ENCODE measurements at regions not wholly inside any gene's neighbourhood (a gene's known extent, or its start where the extent isn't known, plus 50 kb on each side); places are given as distances from the start of the nearest gene placed in this dataset.

DNA sequence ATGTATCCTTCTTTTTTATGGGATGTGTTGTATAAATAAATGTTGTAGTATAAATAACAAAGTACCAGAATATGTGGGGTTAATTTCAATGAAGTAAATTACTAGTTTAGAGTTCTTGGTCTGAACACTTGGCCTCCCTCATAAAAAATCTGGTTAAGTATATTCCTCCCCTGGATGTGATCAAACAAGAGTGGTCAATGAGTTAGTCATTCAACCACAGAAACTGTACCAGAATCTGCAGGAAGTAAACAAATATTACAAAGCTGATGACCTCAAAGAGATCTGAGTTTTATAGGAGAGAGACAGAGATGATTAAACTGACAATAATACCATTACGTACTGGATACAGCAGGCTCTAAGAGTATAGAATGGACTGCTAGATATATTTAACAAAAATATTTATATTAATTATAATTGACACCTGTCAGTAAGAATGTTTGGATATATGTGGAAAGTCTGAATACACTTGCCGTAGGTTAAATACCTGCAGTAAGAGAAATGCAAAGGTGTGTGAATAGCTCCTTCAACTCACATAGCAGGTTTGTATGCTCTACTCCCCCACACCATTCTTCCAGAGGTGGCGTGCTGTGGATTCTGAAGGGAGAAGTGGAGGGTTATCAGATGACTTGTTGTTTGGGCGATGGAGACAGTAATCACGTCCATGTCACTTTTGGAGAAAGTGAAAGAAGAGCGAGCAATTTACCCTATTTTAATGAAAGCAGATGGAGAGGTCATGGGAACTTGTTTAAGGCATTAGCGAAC is 108.3 kb upstream of the LRATD1 start:
- Mint-ChIP-seq H3K4me1 (ENCODE audit: low read depth) (no peaks in the 10 kb centered on the region), H3K36me3 (ENCODE audit: low read depth) (no peaks in the 10 kb centered on the region), H3K27me3 (ENCODE audit: low read depth) (no peaks in the 10 kb centered on the region), H3K4me3 (ENCODE audit: low read depth) (no peak overlapping the region), H3K9me3 (peaks cover 7% of the 10 kb centered on the region), H3K27ac (no peak overlapping the region)
- intact Hi-C loops (cut with micrococcal nuclease) = no loop called here
- no peak for DNase-seq (ENCODE audit: low spot score)

- Mint-ChIP-seq H3K4me3 (ENCODE audit: low read depth) (no peak overlapping the region), H3K4me1 (ENCODE audit: low read depth) (no peaks in the 10 kb centered on the region), H3K9me3 (peaks cover 3% of the 10 kb centered on the region), H3K27ac (no peak overlapping the region), H3K36me3 (ENCODE audit: low read depth) (no peaks in the 10 kb centered on the region), H3K27me3 (ENCODE audit: low read depth) (no peaks in the 10 kb centered on the region)
- intact Hi-C loops (cut with micrococcal nuclease) = no loop called here
- DNase-seq (ENCODE audit: low spot score) = no peak
These were observed 107.8 kb upstream of the LRATD1 start for GRCh38 chr2:14524803-14525080.

- H3K4me1 Mint-ChIP-seq (ENCODE audit: low read depth) = no peaks in the 10 kb centered on the region
- no peaks in the 10 kb centered on the region for H3K36me3 Mint-ChIP-seq (ENCODE audit: low read depth)
- H3K27ac Mint-ChIP-seq = no peak overlapping the region
- no peaks in the 10 kb centered on the region for H3K27me3 Mint-ChIP-seq (ENCODE audit: low read depth)
- DNase-seq (ENCODE audit: low spot score) = no peak
- no peak overlapping the region for H3K4me3 Mint-ChIP-seq (ENCODE audit: low read depth)
- no peaks in the 10 kb centered on the region for H3K9me3 Mint-ChIP-seq
- intact Hi-C loops (cut with micrococcal nuclease) = no loop called here
These were observed 102.0 kb upstream of the LRATD1 start for GRCh38 chr2:14530506-14530905.

DNA sequence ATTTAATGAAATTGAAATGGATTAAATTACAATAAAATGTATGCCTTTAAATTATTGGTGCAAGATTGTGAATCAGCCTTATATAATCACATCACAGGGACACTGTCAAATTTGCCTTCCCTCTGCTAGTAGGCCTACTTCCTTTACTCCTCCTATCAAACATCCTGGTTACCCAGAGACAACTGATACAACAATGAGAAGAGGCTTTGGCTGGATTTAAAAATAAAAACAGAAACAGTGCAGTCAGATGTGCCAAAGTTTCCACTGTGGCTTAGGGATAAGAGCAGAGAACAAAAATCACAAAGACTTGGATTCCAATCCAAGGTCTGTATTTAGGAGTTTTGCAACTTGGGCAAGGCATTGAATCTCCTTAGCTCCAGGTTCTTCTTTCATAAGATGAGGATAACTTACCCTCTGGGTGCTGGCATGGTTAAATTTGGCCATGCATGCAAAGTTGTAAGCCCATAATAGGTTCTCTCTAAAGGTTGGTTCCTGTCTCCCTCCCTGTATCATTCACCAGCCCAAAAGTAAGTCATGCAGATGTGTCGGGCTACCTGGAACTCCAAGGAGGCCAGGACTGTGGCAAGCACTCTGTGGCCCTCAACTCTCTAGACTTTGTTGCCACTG is 99.3 kb upstream of the LRATD1 start:
- Mint-ChIP-seq H3K36me3 (ENCODE audit: low read depth) (no peaks in the 10 kb centered on the region), H3K27me3 (ENCODE audit: low read depth) (no peaks in the 10 kb centered on the region), H3K4me1 (ENCODE audit: low read depth) (no peaks in the 10 kb centered on the region), H3K4me3 (ENCODE audit: low read depth) (no peak overlapping the region), H3K27ac (no peak overlapping the region), H3K9me3 (peaks cover 7% of the 10 kb centered on the region)
- intact Hi-C loops (cut with micrococcal nuclease) = no loop called here
- DNase-seq (ENCODE audit: low spot score) = no peak

DNA sequence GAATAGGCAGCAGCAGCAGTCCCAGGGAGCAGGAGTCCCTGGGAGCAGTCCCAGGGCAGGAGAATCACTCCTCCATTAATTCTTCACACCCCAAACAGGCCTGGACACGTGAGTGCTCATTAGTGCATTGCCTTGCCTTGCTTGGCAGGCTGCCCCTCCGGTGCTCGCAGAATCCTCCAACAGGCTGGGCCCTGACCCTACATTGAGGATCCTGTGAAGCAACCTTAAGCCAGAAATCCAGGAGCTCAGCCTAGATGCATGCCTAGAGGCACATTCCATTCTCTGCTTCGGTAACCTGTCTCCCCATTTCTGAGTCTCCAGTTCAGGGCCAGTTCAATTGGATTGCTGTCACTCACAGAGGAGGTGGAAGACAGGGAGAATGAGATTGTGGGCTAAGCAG is 97.4 kb upstream of the LRATD1 start:
- DNase-seq (ENCODE audit: low spot score) = no peak
- intact Hi-C loops (cut with micrococcal nuclease) = no loop called here
- peaks cover 7% of the 10 kb centered on the region for H3K9me3 Mint-ChIP-seq
- H3K36me3 Mint-ChIP-seq (ENCODE audit: low read depth) = no peaks in the 10 kb centered on the region
- no peak overlapping the region for H3K27ac Mint-ChIP-seq
- H3K27me3 Mint-ChIP-seq (ENCODE audit: low read depth) = no peaks in the 10 kb centered on the region
- no peak overlapping the region for H3K4me3 Mint-ChIP-seq (ENCODE audit: low read depth)
- no peaks in the 10 kb centered on the region for H3K4me1 Mint-ChIP-seq (ENCODE audit: low read depth)

DNA sequence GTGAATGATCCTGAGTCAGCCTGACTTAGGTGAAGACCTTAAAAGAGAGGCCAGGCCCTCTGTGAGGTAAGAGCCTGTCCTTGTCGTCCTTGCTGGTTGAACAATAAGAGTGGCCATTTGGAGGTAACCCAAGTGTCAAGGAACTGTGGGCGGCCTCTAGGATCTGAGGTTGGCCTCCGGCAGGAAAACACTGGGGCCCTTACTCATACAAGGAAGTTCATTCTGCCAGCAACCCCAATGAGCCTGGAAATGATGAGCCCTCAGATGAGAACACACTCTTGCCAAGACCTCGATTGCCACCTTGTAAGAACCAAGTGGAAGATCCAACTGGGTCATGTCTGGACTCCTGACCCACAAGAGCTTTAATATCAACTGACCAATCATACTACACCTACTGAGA is 95.5 kb upstream of the LRATD1 start:
- peaks cover 10% of the 10 kb centered on the region for H3K9me3 Mint-ChIP-seq
- no peak for DNase-seq (ENCODE audit: low spot score)
- intact Hi-C loops (cut with micrococcal nuclease) = no loop called here
- no peak overlapping the region for H3K27ac Mint-ChIP-seq
- H3K4me3 Mint-ChIP-seq (ENCODE audit: low read depth) = no peak overlapping the region
- no peaks in the 10 kb centered on the region for H3K27me3 Mint-ChIP-seq (ENCODE audit: low read depth)
- no peaks in the 10 kb centered on the region for H3K36me3 Mint-ChIP-seq (ENCODE audit: low read depth)
- H3K4me1 Mint-ChIP-seq (ENCODE audit: low read depth) = no peaks in the 10 kb centered on the region

DNA sequence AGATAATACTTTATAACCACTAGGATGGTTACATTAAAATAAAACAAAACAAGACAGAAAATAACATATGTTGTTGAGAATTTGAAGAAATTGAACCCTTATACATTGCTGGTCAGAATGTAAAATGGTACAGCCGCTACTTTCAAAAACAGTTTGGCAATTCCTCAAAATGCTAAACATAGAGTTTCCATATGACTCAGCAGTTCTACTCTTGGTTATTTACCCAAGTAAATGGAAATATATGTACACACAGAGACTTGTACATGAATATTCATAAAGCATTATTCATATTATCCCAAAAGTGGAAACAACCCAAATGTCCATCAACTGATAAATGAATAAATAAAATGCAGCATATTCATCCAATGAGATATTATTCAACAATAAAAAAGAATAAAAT is 92.5 kb upstream of the LRATD1 start:
- H3K27me3 Mint-ChIP-seq (ENCODE audit: low read depth) = no peaks in the 10 kb centered on the region
- intact Hi-C loops (cut with micrococcal nuclease) = no loop called here
- no peaks in the 10 kb centered on the region for H3K36me3 Mint-ChIP-seq (ENCODE audit: low read depth)

DNA sequence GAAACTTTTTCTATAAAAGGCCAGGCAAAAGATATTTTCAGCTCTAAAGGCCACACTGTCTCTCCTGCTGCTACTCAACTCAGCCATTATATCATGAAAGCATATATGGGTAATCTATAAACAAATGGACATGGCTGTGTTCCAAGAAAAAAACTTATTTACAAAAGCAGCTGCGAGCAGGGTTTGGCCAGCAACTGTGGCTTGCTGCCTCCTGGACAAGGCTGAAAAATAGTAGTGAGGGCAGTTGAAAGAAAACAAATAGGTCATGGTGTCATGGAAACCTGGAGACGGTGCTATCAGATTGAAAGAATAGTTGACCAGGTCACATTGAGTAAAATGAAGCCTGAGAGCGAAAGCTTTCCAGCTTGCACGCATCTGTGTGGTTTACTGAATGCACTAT is 89.2 kb upstream of the LRATD1 start:
- Mint-ChIP-seq H3K36me3 (ENCODE audit: low read depth) (no peaks in the 10 kb centered on the region), H3K27ac (no peak overlapping the region), H3K9me3 (peaks cover 3% of the 10 kb centered on the region), H3K4me1 (ENCODE audit: low read depth) (no peaks in the 10 kb centered on the region), H3K27me3 (ENCODE audit: low read depth) (no peaks in the 10 kb centered on the region), H3K4me3 (ENCODE audit: low read depth) (no peak overlapping the region)
- intact Hi-C loops (cut with micrococcal nuclease) = no loop called here
- DNase-seq (ENCODE audit: low spot score) = no peak

More for the DNA sequence above, 92.5 kb upstream of the LRATD1 start:
- DNase-seq (ENCODE audit: low spot score) = no peak
- Mint-ChIP-seq H3K4me1 (ENCODE audit: low read depth) (no peaks in the 10 kb centered on the region), H3K9me3 (peaks cover 10% of the 10 kb centered on the region), H3K4me3 (ENCODE audit: low read depth) (no peak overlapping the region), H3K27ac (no peak overlapping the region)

- intact Hi-C loops (cut with micrococcal nuclease) = no loop called here
- H3K4me3 Mint-ChIP-seq (ENCODE audit: low read depth) = no peak overlapping the region
- H3K4me1 Mint-ChIP-seq (ENCODE audit: low read depth) = no peaks in the 10 kb centered on the region
- DNase-seq (ENCODE audit: low spot score) = no peak
- no peaks in the 10 kb centered on the region for H3K27me3 Mint-ChIP-seq (ENCODE audit: low read depth)
- no peak overlapping the region for H3K27ac Mint-ChIP-seq
- H3K36me3 Mint-ChIP-seq (ENCODE audit: low read depth) = no peaks in the 10 kb centered on the region
- H3K9me3 Mint-ChIP-seq = peaks cover 3% of the 10 kb centered on the region
These were observed 88.3 kb upstream of the LRATD1 start for GRCh38 chr2:14544247-14544646.

DNA sequence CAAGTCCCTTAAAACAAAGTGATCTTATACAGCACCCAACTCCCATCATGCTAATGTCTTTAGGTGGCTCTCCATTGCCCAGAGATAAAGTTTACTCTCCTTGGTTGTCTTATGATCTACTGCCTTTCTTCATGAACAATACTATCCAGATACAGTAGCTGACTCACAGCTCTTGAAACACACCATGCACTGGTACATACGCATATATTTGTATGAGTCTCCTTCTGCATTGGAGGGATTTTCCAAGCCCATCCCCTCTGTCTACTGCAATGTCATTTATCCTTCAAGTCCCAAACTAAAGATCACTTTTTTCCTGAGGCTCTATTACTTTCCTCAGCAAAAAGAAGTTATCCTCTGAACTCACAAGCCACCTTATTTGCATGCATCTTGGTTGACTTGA is 84.7 kb upstream of the LRATD1 start:
- intact Hi-C loops (cut with micrococcal nuclease) = no loop called here
- Mint-ChIP-seq H3K4me3 (ENCODE audit: low read depth) (no peak overlapping the region), H3K4me1 (ENCODE audit: low read depth) (no peaks in the 10 kb centered on the region), H3K9me3 (no peaks in the 10 kb centered on the region), H3K27me3 (ENCODE audit: low read depth) (no peaks in the 10 kb centered on the region), H3K36me3 (ENCODE audit: low read depth) (no peaks in the 10 kb centered on the region), H3K27ac (no peak overlapping the region)
- DNase-seq (ENCODE audit: low spot score) = no peak

GRCh38 chr2:14550658-14551057 is 81.9 kb upstream of the LRATD1 start:
- Mint-ChIP-seq H3K27ac (no peak overlapping the region), H3K4me1 (ENCODE audit: low read depth) (no peaks in the 10 kb centered on the region), H3K36me3 (ENCODE audit: low read depth) (no peaks in the 10 kb centered on the region), H3K4me3 (ENCODE audit: low read depth) (no peak overlapping the region), H3K27me3 (ENCODE audit: low read depth) (no peaks in the 10 kb centered on the region), H3K9me3 (no peaks in the 10 kb centered on the region)
- DNase-seq (ENCODE audit: low spot score) = no peak
- intact Hi-C loops (cut with micrococcal nuclease) = no loop called here

- Mint-ChIP-seq H3K4me3 (ENCODE audit: low read depth) (no peak overlapping the region), H3K27ac (no peak overlapping the region), H3K27me3 (ENCODE audit: low read depth) (no peaks in the 10 kb centered on the region), H3K9me3 (no peaks in the 10 kb centered on the region), H3K36me3 (ENCODE audit: low read depth) (no peaks in the 10 kb centered on the region), H3K4me1 (ENCODE audit: low read depth) (no peaks in the 10 kb centered on the region)
- DNase-seq (ENCODE audit: low spot score) = no peak
- intact Hi-C loops (cut with micrococcal nuclease) = no loop called here
These were observed 81.4 kb upstream of the LRATD1 start for GRCh38 chr2:14551069-14551468.

- no peaks in the 10 kb centered on the region for H3K9me3 Mint-ChIP-seq
- H3K4me3 Mint-ChIP-seq (ENCODE audit: low read depth) = no peak overlapping the region
- H3K27ac Mint-ChIP-seq = no peak overlapping the region
- H3K4me1 Mint-ChIP-seq (ENCODE audit: low read depth) = no peaks in the 10 kb centered on the region
- no peaks in the 10 kb centered on the region for H3K27me3 Mint-ChIP-seq (ENCODE audit: low read depth)
- H3K36me3 Mint-ChIP-seq (ENCODE audit: low read depth) = no peaks in the 10 kb centered on the region
- DNase-seq (ENCODE audit: low spot score) = no peak
- intact Hi-C loops (cut with micrococcal nuclease) = no loop called here
These were observed 80.2 kb upstream of the LRATD1 start for GRCh38 chr2:14552286-14552685.

DNA sequence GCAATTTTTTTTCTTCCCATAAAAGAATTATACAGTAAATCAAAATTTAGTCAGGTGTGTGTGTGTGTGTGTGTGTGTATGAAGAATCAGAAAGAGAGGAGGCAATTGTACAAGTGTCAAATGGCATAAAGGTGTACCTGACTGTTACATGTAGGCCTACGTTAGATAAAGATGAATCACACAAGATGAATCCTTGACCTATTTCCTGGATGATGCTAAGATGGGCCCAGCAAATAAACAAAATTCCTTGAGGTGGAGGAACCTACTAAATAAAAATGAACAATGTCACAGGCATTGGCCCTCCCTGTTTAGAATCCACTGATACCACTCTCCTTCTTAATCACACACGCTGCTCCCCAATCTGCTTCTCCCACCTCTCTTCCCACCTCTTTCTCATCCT is 79.7 kb upstream of the LRATD1 start:
- Mint-ChIP-seq H3K27me3 (ENCODE audit: low read depth) (no peaks in the 10 kb centered on the region), H3K27ac (no peak overlapping the region), H3K9me3 (no peaks in the 10 kb centered on the region), H3K36me3 (ENCODE audit: low read depth) (no peaks in the 10 kb centered on the region), H3K4me3 (ENCODE audit: low read depth) (no peak overlapping the region), H3K4me1 (ENCODE audit: low read depth) (no peaks in the 10 kb centered on the region)
- intact Hi-C loops (cut with micrococcal nuclease) = no loop called here
- DNase-seq (ENCODE audit: low spot score) = no peak
